Astrocyte (in vitro differentiated cells and primary cell): ENCODE measurements at regions not wholly inside any gene's neighbourhood (a gene's known extent, or its start where the extent isn't known, plus 50 kb on each side); places are given as distances from the start of the nearest gene placed in this dataset.
"Not testable (repeated sequence)": the region's sequence is repeated elsewhere in the genome, so short reads cannot be mapped to it uniquely, and the experiment has no call there.

ENCODE experiments used
- DNase-seq: peaks from one replicate; pipeline ENCODE4 v3.0.0-alpha.2; 2010; ENCODE audit warnings: low read depth
- FAIRE-seq: peaks from 2 replicates; lab custom pipeline; 2011; peaks lifted over from hg19 to GRCh38; lab: Jason Lieb, UNC
- H2AFZ ChIP-seq: 2 replicates; pipeline ENCODE4 v1.6.0; 2012; ENCODE audit warnings: low read depth, low read length, inconsistent platforms
- H3K27ac ChIP-seq: 2 replicates; pipeline ENCODE4 v1.5.1; 2011; ENCODE audit warnings: low read depth, low read length, inconsistent platforms
- H3K27me3 ChIP-seq: 2 replicates; pipeline ENCODE4 v1.6.0; 2011; ENCODE audit warnings: low read length, inconsistent platforms; ENCODE audit not compliant: insufficient read depth
- H3K36me3 ChIP-seq: 2 replicates; pipeline ENCODE4 v1.5.1; 2011; ENCODE audit warnings: low read length, inconsistent platforms; ENCODE audit not compliant: insufficient read depth
- H3K4me1 ChIP-seq: 2 replicates; pipeline ENCODE4 v1.5.1; 2011; ENCODE audit warnings: low read length, inconsistent platforms; ENCODE audit not compliant: insufficient read depth
- H3K4me2 ChIP-seq: 2 replicates; pipeline ENCODE4 v1.6.0; 2012; ENCODE audit warnings: low read length, inconsistent platforms
- H3K4me3 ChIP-seq: 2 replicates; pipeline ENCODE4 v1.5.1; 2011; ENCODE audit warnings: low read depth, mild to moderate bottlenecking, low read length, inconsistent platforms; ENCODE audit not compliant: insufficient read depth
- H3K79me2 ChIP-seq: 2 replicates; pipeline ENCODE4 v1.6.0; 2012; ENCODE audit warnings: mild to moderate bottlenecking, low read length, inconsistent platforms; ENCODE audit not compliant: insufficient read depth
- H3K9ac ChIP-seq: 2 replicates; pipeline ENCODE4 v1.6.0; 2012; ENCODE audit warnings: mild to moderate bottlenecking, low read length, inconsistent platforms
- H3K9me3 ChIP-seq: 2 replicates; pipeline ENCODE4 v1.5.1; 2012; ENCODE audit warnings: low read depth, mild to moderate bottlenecking, low read length, inconsistent platforms; ENCODE audit not compliant: insufficient read depth
- H4K20me1 ChIP-seq: 2 replicates; pipeline ENCODE4 v1.6.0; 2012; ENCODE audit warnings: low read length, inconsistent platforms; ENCODE audit not compliant: insufficient read depth
- H3K27ac Mint-ChIP-seq: one replicate; pipeline ENCODE4 v1.8.0; 2021; ENCODE audit warnings: mild to moderate bottlenecking, mixed read lengths; ENCODE audit not compliant: unreplicated experiment
- H3K27me3 Mint-ChIP-seq: one replicate; pipeline ENCODE4 v1.8.0; 2021; ENCODE audit warnings: low read depth, mixed read lengths; ENCODE audit not compliant: unreplicated experiment
- H3K36me3 Mint-ChIP-seq: one replicate; pipeline ENCODE4 v1.8.0; 2021; ENCODE audit warnings: low read depth, mixed read lengths; ENCODE audit not compliant: unreplicated experiment
- H3K4me1 Mint-ChIP-seq: one replicate; pipeline ENCODE4 v1.8.0; 2021; ENCODE audit warnings: low read depth, mixed read lengths; ENCODE audit not compliant: unreplicated experiment
- H3K4me3 Mint-ChIP-seq: one replicate; pipeline ENCODE4 v1.8.0; 2021; ENCODE audit warnings: mild to moderate bottlenecking, moderate library complexity, mixed read lengths; ENCODE audit not compliant: unreplicated experiment
- H3K9me3 Mint-ChIP-seq: one replicate; pipeline ENCODE4 v1.8.0; 2021; ENCODE audit warnings: mild to moderate bottlenecking, mixed read lengths; ENCODE audit not compliant: unreplicated experiment
- CTCF ChIP-seq: IDR thresholded peaks from 2 replicates; pipeline ENCODE4 v1.5.1; 2011; ENCODE audit warnings: low read depth, mild to moderate bottlenecking, inconsistent platforms, low read length, moderate library complexity; ENCODE audit not compliant: insufficient read depth
- EZH2 ChIP-seq: IDR thresholded peaks from 2 replicates; pipeline ENCODE4 v1.6.1; 2012; ENCODE audit warnings: mild to moderate bottlenecking, low read length, inconsistent platforms; ENCODE audit not compliant: insufficient read depth

- no peak overlapping the region for H3K27ac ChIP-seq
- no peaks in the 10 kb centered on the region for H4K20me1 ChIP-seq
- Mint-ChIP-seq H3K27me3 (peaks cover 31% of the 10 kb centered on the region), H3K9me3 (peaks cover 8% of the 10 kb centered on the region), H3K27ac (no peak overlapping the region), H3K4me1 (peaks cover 16% of the 10 kb centered on the region), H3K36me3 (peaks cover 4% of the 10 kb centered on the region), H3K4me3 (no peak overlapping the region)
- DNase-seq (no peak), FAIRE-seq (no peak)
- H2AFZ ChIP-seq = no peak overlapping the region
- H3K9ac ChIP-seq = no peak overlapping the region
- no peaks in the 10 kb centered on the region for H3K9me3 ChIP-seq
- H3K4me3 ChIP-seq = no peak overlapping the region
- H3K36me3 ChIP-seq = no peaks in the 10 kb centered on the region
- peaks cover 5% of the 10 kb centered on the region for H3K27me3 ChIP-seq
- no peak overlapping the region for H3K4me2 ChIP-seq
- no peaks in the 10 kb centered on the region for H3K79me2 ChIP-seq
- TF ChIP-seq EZH2 (no peak), CTCF (no peak)
- H3K4me1 ChIP-seq = peaks cover 21% of the 10 kb centered on the region
These were observed 305.6 kb downstream of the RPS24 start for GRCh38 chr10:78339251-78339650.

DNA sequence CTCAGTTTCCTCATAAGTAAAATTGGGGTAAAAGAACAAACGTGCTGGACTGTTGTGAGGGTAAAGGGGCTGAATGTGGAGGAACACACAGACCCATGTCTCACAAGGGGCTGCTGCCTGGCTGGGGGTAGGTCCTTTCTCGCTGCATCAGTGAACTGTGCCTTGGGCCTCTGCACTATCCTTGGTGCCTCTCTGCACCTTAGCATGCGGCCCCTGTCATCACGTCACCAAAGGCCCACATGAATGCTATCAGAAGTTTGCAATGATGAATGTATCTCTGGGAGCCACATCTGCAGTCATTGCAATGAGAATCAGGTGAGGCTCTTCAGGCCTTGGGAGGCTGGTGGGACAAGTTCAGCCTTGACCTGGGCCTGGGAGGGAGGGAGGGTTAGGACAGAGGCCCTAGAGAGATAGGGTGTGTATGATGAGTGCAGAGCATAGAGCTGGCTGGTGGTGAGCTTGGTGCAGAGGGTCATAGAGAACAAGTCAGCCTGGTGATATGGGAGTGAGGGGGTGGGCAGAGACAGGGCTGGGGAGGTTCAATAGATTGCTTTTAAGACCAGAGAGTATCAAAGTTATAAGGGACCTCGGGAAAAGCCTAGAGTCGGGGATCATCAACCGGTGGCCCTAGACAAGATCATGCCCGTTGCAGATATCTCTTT is 308.4 kb downstream of the RPS24 start:
- peaks cover 1% of the 10 kb centered on the region for H3K9me3 Mint-ChIP-seq
- Histone ChIP-seq H3K4me1 (no peaks in the 10 kb centered on the region), H3K4me3 (no peak overlapping the region), H3K79me2 (no peaks in the 10 kb centered on the region), H3K27me3 (peaks cover 5% of the 10 kb centered on the region), H4K20me1 (no peaks in the 10 kb centered on the region), H3K9me3 (no peaks in the 10 kb centered on the region), H2AFZ (no peak overlapping the region), H3K4me2 (no peak overlapping the region), H3K27ac (no peak overlapping the region), H3K36me3 (no peaks in the 10 kb centered on the region), H3K9ac (no peak overlapping the region)
- H3K27ac Mint-ChIP-seq = no peak overlapping the region
- peaks cover 6% of the 10 kb centered on the region for H3K4me1 Mint-ChIP-seq
- H3K36me3 Mint-ChIP-seq = peaks cover 2% of the 10 kb centered on the region
- FAIRE-seq (no peak), DNase-seq (no peak)
- H3K4me3 Mint-ChIP-seq = no peak overlapping the region
- no peak for TF ChIP-seq CTCF
- no peak for TF ChIP-seq EZH2
- peaks cover 20% of the 10 kb centered on the region for H3K27me3 Mint-ChIP-seq

DNA sequence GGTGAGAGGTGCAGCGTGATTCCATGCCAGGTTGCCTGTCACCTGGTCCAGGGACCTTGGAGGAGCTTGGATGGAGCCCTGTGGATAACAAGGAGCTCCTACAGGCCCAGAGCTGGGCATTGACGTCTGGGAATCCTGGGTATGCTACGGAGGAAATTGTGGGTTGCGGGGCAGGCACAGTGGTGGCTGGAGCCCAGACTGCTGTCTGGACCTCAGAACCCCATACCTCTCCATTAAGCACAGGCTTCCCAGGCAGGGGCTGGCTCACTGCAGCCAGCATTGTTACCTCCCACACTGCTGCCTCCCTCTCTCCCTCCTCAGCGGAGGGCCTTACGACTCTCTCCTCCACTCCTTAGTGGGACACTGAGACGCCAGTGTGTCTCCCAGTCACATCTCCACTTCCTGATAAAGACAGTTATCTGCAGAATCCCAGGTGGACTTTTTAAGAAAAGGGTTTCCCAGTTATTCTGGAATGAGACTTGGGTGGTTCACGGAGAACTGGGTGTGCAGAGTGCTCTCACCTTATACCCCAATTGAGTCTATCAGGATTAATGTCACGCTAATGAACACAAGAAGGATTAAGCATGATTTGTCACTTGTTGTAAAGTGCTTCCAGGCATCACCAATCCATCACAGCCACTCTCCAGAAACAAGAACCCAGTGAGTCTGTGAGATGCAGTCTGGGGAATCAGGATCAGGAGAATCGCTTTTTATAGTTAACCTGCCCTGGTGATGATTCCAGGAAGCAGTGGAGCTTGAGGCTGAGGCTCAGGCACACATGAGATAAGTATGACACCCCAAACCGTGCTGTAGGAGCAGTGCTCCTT is 309.4 kb downstream of the RPS24 start:
- H3K4me2 ChIP-seq = no peak overlapping the region
- no peaks in the 10 kb centered on the region for H3K79me2 ChIP-seq
- no peaks in the 10 kb centered on the region for H3K36me3 ChIP-seq
- H3K4me1 ChIP-seq = no peaks in the 10 kb centered on the region
- H4K20me1 ChIP-seq = no peaks in the 10 kb centered on the region
- peaks cover 4% of the 10 kb centered on the region for H3K4me1 Mint-ChIP-seq
- H3K9ac ChIP-seq = no peak overlapping the region
- peaks cover 21% of the 10 kb centered on the region for H3K27me3 Mint-ChIP-seq
- H3K9me3 Mint-ChIP-seq = peaks cover 1% of the 10 kb centered on the region
- no peaks in the 10 kb centered on the region for H3K9me3 ChIP-seq
- no peak for FAIRE-seq
- TF ChIP-seq EZH2 = no peak
- no peak for TF ChIP-seq CTCF
- peak overlapping the region; percentile 3 for H3K4me3 Mint-ChIP-seq
- H3K27me3 ChIP-seq = peaks cover 5% of the 10 kb centered on the region
- peaks cover 2% of the 10 kb centered on the region for H3K36me3 Mint-ChIP-seq
- no peak for DNase-seq
- H3K27ac ChIP-seq = no peak overlapping the region
- H3K27ac Mint-ChIP-seq = no peak overlapping the region
- H3K4me3 ChIP-seq = no peak overlapping the region
- H2AFZ ChIP-seq = no peak overlapping the region

DNA sequence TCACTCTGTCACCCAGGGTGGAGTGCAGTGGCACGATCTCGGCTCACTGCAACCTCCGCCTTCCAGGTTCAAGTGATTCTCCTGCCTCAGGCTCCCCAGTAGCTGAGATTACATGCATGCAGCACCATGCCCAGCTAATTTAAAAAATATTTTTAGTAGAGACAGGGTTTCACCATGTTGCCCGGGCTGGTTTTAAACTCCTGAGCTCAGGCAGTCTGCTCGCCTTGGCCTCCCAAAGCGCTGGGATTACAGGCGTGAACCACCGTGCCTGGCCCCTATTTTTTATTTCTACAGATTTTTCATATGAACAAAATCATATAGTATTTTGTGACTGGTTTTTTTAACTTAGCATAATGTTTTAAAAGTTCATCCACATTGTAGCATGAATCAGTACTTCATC is 310.6 kb downstream of the RPS24 start:
- H2AFZ ChIP-seq, H3K27ac ChIP-seq, H3K9me3 ChIP-seq, H3K9ac ChIP-seq, H3K4me3 ChIP-seq, DNase-seq, H3K27ac Mint-ChIP-seq, H3K79me2 ChIP-seq, H3K36me3 Mint-ChIP-seq, H3K27me3 ChIP-seq, H3K9me3 Mint-ChIP-seq, FAIRE-seq, H3K4me1 ChIP-seq, H3K4me1 Mint-ChIP-seq, H3K36me3 ChIP-seq, H3K4me3 Mint-ChIP-seq, H4K20me1 ChIP-seq, H3K4me2 ChIP-seq: not testable (repeated sequence)
- peaks cover 17% of the 10 kb centered on the region for H3K27me3 Mint-ChIP-seq
